SW 1271 (cell line): ENCODE measurements at regions not wholly inside any gene's neighbourhood (a gene's known extent, or its start where the extent isn't known, plus 50 kb on each side); places are given as distances from the start of the nearest gene placed in this dataset.
A peak's percentile ranks its signal among the peaks of the same experiment; 100 is the strongest.

Experiments used
- DNase-seq, 2 experiments: peaks; one replicate each; lab custom pipeline; 2025; lab: John Stamatoyannopoulos, UW

- DNase-seq = no peak
Measured at GRCh38 chr17:62913991-62914570, 52.0 kb upstream of the TANC2 start.

- DNase-seq = no peak
Measured at GRCh38 chr17:62912363-62912762, 53.7 kb upstream of the TANC2 start.

- no peak for DNase-seq
Measured at GRCh38 chr17:62911114-62911513, 54.9 kb upstream of the TANC2 start.

- no peak for DNase-seq
Measured at GRCh38 chr17:62910277-62910676, 55.8 kb upstream of the TANC2 start.

- no peak for DNase-seq
Measured at GRCh38 chr17:62907961-62908360, 58.1 kb upstream of the TANC2 start.

GRCh38 chr17:62906881-62907280, 59.2 kb upstream of the TANC2 start:
- DNase-seq = no peak

GRCh38 chr17:62905233-62905632, 60.8 kb upstream of the TANC2 start:
- no peak for DNase-seq

GRCh38 chr17:62902531-62903220, 63.4 kb upstream of the TANC2 start:
- no peak for DNase-seq

GRCh38 chr17:62901544-62901943, 64.5 kb upstream of the TANC2 start:
- DNase-seq = no peak

- DNase-seq = no peak
Measured at GRCh38 chr17:62900096-62900495, 65.9 kb upstream of the TANC2 start.

GRCh38 chr17:62899361-62899760, 66.7 kb upstream of the TANC2 start:
- DNase-seq = no peak

- DNase-seq = no peak
Measured at GRCh38 chr17:62898239-62898864, 67.7 kb upstream of the TANC2 start.

- no peak for DNase-seq
Measured at GRCh38 chr17:62897706-62898105, 68.3 kb upstream of the TANC2 start.

- no peak for DNase-seq
Measured at GRCh38 chr17:62895320-62896301, 70.4 kb upstream of the TANC2 start.

GRCh38 chr17:62892870-62893338, 73.1 kb upstream of the TANC2 start:
- peak in 1 of 2 experiments; percentile 37 for DNase-seq

GRCh38 chr17:62892061-62892675, 73.9 kb upstream of the TANC2 start:
- no peak for DNase-seq

- DNase-seq = no peak
Measured at GRCh38 chr17:62891659-62892058, 74.4 kb upstream of the TANC2 start.

- DNase-seq = no peak
Measured at GRCh38 chr17:62888765-62889164, 77.3 kb upstream of the TANC2 start.

GRCh38 chr17:62888148-62888547, 77.9 kb upstream of the TANC2 start:
- DNase-seq = no peak

GRCh38 chr17:62887437-62887836, 78.6 kb upstream of the TANC2 start:
- no peak for DNase-seq

GRCh38 chr17:62884781-62885180, 76.7 kb upstream of the MARCHF10 start:
- no peak for DNase-seq

- DNase-seq = no peak
Measured at GRCh38 chr17:62882878-62883277, 74.8 kb upstream of the MARCHF10 start.
